Kidney epithelial cell (primary cell): ENCODE measurements at regions not wholly inside any gene's neighbourhood (a gene's known extent, or its start where the extent isn't known, plus 50 kb on each side); places are given as distances from the start of the nearest gene placed in this dataset.

Experiments
- DNase-seq: peaks from one replicate; pipeline ENCODE4 v3.0.0-alpha.2; 2010; ENCODE audit warnings: low read depth
- H3K27me3 ChIP-seq: 2 replicates; pipeline ENCODE4 v1.6.0; 2011; ENCODE audit warnings: low read length; ENCODE audit not compliant: control insufficient read depth, insufficient read depth
- H3K36me3 ChIP-seq: 2 replicates; pipeline ENCODE4 v1.5.1; 2011; ENCODE audit warnings: low read length; ENCODE audit not compliant: control insufficient read depth, insufficient read depth
- H3K4me3 ChIP-seq: 2 replicates; pipeline ENCODE4 v1.5.1; 2011; ENCODE audit warnings: low read depth, mild to moderate bottlenecking, control low read depth, low read length
- CTCF ChIP-seq: IDR thresholded peaks from 2 replicates; pipeline ENCODE4 v1.5.1; 2011; ENCODE audit warnings: mild to moderate bottlenecking, moderate library complexity, low read length, control low read depth, inconsistent platforms; ENCODE audit not compliant: insufficient read depth, poor library complexity, severe bottlenecking

DNA sequence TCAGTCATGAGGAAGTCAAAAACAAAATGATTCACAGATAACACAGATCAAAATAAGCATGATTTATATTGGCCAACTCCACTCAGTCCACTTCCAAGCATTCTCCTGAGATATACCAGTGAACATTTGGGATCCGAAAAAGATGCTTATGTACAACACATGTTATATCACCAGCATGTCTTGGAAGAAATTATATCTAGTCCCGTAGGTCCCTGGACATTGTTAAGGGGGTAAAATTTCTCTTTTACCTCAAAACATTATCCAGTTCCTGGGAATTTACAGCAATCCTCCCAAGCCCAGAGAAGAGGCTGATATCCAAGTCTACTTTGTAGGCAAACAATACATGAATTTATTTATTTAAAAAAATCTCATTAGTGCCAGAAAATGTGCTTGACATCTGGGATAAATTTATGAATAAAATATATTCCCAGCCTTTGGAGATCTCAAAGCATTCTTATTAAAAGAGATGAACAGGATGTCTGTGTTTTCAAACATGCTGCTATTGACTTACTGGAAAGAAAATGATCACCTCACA is 582.2 kb upstream of the ZWINT start:
- no peak for TF ChIP-seq CTCF
- Histone ChIP-seq H3K4me3 (no peak overlapping the region), H3K27me3 (no peaks in the 10 kb centered on the region), H3K36me3 (no peaks in the 10 kb centered on the region)
- DNase-seq = no peak

DNA sequence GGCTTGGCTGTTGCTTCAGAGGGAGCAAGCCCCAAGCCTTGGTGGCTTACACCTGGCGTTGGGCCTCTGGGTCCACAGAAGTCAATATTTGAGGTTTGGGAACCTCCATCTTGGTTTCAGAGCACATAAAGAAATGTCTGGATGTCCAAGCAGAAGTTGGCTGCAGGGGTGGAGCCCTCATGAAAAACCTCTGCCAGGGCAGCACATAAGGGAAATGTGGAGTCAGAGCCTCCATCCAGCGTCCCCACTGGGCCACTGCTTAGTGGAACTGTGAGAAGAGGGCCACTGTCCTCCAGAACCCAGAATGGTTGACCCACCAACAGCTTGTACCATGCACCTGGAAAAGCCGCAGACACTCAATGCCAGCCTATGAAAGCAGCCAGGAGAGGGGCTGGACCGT is 573.5 kb upstream of the ZWINT start:
- no peak overlapping the region for H3K4me3 ChIP-seq
- no peaks in the 10 kb centered on the region for H3K36me3 ChIP-seq
- no peak for DNase-seq
- H3K27me3 ChIP-seq = no peaks in the 10 kb centered on the region
- no peak for TF ChIP-seq CTCF

- no peaks in the 10 kb centered on the region for H3K27me3 ChIP-seq
- no peaks in the 10 kb centered on the region for H3K36me3 ChIP-seq
- DNase-seq = no peak
- TF ChIP-seq CTCF = no peak
- H3K4me3 ChIP-seq = no peak overlapping the region
Observed at GRCh38 chr10:56928714-56929113, 567.7 kb upstream of the ZWINT start.

GRCh38 chr10:56927701-56928100 is 566.6 kb upstream of the ZWINT start:
- no peaks in the 10 kb centered on the region for H3K36me3 ChIP-seq
- TF ChIP-seq CTCF = no peak
- no peak overlapping the region for H3K4me3 ChIP-seq
- DNase-seq = no peak
- H3K27me3 ChIP-seq = no peaks in the 10 kb centered on the region

DNA sequence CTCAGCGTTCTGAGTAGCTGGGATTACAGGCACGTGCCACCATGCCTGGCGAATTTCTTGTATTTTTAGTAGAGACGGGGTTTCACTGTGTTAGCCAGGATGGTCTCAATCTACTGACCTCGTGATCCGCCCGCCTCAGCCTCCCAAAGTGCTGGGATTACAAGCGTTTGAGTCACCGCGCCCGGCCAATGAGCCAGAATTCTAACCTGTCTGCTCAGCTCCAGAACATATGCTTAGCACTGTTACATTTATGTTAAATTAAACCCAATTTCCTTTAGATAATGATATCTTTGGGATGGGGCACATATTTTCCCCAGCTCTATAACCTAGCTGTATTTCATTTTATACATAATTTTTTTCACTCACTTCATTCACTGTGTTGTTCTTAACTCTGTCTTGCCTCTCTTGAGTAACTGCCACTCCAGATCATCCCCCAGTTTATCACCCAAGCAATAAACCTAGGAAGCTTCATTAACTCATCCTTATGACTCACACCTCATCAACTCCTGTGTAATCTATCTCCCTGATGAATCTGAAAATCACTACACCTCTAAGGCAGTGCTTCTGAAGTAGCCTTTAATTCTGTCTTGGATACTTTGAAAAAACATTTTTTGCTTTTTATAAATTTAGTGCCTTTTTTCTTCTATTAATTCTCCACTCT is 559.7 kb upstream of the ZWINT start:
- Histone ChIP-seq H3K4me3 (no peak overlapping the region), H3K27me3 (no peaks in the 10 kb centered on the region), H3K36me3 (no peaks in the 10 kb centered on the region)
- DNase-seq = peak; percentile 50
- TF ChIP-seq CTCF = no peak

GRCh38 chr10:56912043-56912442 is 551.0 kb upstream of the ZWINT start:
- Histone ChIP-seq H3K36me3 (no peaks in the 10 kb centered on the region), H3K4me3 (no peak overlapping the region), H3K27me3 (no peaks in the 10 kb centered on the region)
- peak; percentile 23 for DNase-seq
- TF ChIP-seq CTCF = no peak
